ENCODE measurements at regions not wholly inside any gene's neighbourhood (a gene's known extent, or its start where the extent isn't known, plus 50 kb on each side); places are given as distances from the start of the nearest gene placed in this dataset.

GRCh38 chr3:154759966-154760365, 320.2 kb upstream of the MME start:
- TF ChIP-seq CTCF (IDR thresholded peaks at IDR 0.05) (no peak), POLR2A (IDR thresholded peaks at IDR 0.05) (no peak)

All from testis (tissue), 2 donors.